GM12865 (cell line): ENCODE measurements at regions not wholly inside any gene's neighbourhood (a gene's known extent, or its start where the extent isn't known, plus 50 kb on each side); places are given as distances from the start of the nearest gene placed in this dataset.

Experiments
- DNase-seq: peaks from one replicate; pipeline ENCODE4 v3.0.0; 2010; ENCODE audit warnings: low read depth
- H3K4me3 ChIP-seq: 2 replicates; pipeline ENCODE4 v1.5.1; 2011; ENCODE audit warnings: mild to moderate bottlenecking, low read depth, low read length, control low read depth
- TF ChIP-seq, protein P1 (sequence below): IDR thresholded peaks from 2 replicates; pipeline ENCODE4 v1.5.1; 2011; ENCODE audit warnings: low read length, control low read depth, low read depth, inconsistent platforms; ENCODE audit not compliant: insufficient read depth; ENCODE audit errors: missing control alignments

DNA sequence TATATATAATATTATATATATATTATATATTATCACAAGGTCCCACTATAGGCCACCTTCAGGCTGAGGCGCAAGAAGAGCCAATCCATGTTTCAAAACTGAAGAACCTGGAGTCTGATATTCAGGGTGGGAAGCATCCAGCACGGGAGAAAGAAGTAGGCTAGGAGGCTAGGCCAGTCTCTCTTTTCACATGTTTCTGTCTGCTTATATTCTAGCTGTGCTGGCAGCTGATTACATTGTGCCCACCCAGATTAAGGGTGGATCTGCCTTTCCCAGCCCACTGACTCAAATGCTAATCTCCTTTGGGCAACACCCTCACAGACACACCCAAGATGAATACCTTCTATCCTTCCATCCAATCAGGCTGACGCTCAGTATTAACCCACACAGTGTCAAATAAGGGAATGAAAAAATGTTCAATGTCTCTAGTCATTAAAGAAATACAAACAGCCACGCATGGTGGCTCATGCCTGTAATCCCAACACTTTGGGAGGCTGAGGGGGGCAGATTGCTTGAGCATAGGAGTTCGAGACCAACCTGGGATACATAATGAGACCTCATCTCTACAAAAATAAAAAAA lies 135.4 kb upstream of the PCBD1 start:
- no peak for DNase-seq
- TF ChIP-seq, protein P1, sequence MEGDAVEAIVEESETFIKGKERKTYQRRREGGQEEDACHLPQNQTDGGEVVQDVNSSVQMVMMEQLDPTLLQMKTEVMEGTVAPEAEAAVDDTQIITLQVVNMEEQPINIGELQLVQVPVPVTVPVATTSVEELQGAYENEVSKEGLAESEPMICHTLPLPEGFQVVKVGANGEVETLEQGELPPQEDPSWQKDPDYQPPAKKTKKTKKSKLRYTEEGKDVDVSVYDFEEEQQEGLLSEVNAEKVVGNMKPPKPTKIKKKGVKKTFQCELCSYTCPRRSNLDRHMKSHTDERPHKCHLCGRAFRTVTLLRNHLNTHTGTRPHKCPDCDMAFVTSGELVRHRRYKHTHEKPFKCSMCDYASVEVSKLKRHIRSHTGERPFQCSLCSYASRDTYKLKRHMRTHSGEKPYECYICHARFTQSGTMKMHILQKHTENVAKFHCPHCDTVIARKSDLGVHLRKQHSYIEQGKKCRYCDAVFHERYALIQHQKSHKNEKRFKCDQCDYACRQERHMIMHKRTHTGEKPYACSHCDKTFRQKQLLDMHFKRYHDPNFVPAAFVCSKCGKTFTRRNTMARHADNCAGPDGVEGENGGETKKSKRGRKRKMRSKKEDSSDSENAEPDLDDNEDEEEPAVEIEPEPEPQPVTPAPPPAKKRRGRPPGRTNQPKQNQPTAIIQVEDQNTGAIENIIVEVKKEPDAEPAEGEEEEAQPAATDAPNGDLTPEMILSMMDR = no peak

DNA sequence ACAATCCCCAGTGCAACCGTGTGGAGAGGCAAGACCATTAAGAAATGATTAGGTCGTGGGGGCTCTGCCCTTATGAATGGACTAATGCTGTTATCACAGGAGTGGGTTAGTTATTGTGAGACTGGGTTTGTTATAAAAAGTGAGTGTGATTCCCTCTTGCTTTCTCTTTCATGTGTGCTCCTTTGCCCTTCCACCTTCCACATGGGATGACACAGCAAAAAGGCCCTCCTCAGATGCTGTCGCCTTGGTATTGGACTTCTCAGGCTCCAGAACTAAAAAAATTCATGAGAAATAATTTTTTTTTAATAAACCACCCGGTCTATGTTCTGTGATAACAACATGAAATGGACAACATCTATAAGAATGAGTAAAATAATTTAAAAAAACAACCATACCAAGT lies 136.1 kb upstream of the PCBD1 start:
- DNase-seq = no peak
- TF ChIP-seq, protein P1 = no peak
- no peak overlapping the region for H3K4me3 ChIP-seq

More for the DNA sequence above, 135.4 kb upstream of the PCBD1 start:
- H3K4me3 ChIP-seq = no peak overlapping the region

DNA sequence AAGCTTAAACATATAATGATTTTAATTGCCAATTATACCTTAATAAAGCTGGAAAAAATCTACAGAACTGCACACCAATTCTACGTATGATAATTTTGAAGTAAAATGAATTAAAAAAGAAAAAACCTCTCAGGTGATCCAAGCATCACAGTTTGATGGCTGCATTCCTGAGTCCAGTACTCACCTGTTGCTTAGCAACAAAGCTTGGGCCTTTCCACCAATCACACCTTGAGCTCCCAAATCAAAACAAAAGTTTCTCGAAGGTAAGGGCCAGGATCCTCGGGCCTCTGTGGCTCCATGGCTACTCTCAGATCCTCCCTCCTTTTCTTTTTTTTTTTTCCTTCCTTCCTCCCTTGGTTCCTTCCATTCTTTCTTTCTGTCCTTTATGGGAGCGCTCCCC lies 137.2 kb upstream of the PCBD1 start:
- H3K4me3 ChIP-seq = no peak overlapping the region
- DNase-seq = no peak
- TF ChIP-seq, protein P1 = no peak

DNA sequence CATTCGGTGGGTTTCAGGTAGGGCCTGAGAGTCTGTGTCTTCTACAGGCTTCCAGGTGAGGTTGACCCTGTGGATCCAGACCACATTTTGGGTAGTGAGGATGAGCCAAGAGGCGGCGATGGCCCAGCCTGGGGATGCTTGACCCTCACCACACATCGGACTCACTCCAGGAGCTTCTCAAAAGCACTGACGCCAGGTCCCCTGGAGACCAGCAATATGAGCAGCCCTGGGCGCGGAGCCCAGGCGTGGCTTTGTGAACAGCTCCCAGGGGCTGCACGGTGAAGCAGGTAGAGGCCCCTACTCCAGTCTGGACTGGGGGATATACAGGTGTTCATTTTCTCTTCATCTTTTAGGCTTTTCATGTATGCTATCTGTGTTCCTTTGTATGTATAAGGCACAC lies 139.7 kb upstream of the PCBD1 start:
- no peak for DNase-seq
- TF ChIP-seq, protein P1 = no peak
- no peak overlapping the region for H3K4me3 ChIP-seq

DNA sequence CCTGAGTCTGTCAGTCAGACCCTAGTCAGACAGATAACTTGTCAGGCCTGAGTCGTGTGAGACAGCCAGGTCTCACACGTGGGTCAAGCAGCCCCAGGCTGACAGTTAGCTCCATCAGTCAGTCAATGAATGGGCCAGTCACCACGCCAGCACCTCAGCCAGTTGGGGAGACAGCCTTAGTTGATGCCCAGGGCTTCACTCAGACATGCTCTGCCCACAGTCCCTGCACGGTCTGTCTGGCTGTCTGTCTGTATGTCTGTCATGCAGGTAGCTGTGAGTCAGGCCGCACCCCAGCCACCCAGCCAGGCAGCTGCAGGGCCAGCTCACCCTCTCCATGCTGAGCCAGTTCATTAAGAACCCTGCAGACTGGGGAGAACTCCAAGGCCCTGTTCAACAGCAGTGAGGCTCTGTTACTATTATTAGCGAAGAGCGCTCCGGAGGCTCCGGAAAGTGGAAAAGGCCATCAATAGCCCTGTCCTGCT lies 141.1 kb upstream of the PCBD1 start:
- TF ChIP-seq, protein P1 = no peak
- no peak overlapping the region for H3K4me3 ChIP-seq
- no peak for DNase-seq

DNA sequence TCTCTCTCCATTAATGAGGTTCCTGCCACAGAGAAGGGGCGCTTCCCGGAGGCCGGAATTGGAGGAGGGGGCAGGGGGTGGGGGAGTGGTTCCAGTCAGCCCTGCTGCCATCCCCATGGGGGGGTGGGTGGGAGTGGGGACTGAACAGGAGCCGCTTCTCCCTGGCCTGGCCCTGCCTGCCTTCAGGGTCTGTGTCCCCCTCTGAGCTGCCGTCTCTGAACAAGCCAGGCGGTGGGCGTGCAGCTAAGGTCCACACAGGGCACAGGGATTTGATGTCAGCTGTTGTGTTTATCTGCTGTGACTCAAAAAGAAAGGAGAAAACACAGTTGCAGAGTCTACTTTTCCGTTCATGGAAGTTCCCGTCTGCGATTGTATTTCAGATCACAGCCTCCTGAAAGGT lies 141.5 kb upstream of the PCBD1 start:
- no peak overlapping the region for H3K4me3 ChIP-seq
- no peak for DNase-seq
- TF ChIP-seq, protein P1 = no peak

DNA sequence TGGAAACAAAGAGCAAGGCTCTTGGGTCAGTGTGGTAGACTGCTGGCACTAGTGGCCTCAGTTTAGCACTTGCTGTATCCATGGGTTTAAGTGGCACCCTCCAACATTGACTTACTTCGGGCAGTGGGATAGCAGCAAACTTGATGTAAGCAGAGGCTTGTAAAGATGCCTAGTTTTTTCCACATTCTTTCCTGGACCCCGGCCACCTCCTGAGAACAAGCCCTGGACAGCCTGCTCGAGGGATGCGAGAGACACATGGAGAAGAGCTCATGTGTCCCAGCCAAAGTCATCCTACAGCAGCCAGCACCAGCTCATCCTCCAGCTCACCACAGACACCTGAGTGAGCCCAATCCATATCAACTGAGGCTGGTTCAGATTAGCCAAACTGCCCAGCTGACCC lies 142.7 kb upstream of the PCBD1 start:
- TF ChIP-seq, protein P1 = no peak
- DNase-seq = no peak
- no peak overlapping the region for H3K4me3 ChIP-seq
